NCI-H146 treated with DMSO at 0.1 percent for 48 hours (cell line): ENCODE measurements at regions not wholly inside any gene's neighbourhood (a gene's known extent, or its start where the extent isn't known, plus 50 kb on each side); places are given as distances from the start of the nearest gene placed in this dataset.

Source experiments
- DNase-seq: peaks from one replicate; lab custom pipeline; 2025; ENCODE audit not compliant: unreplicated experiment; lab: John Stamatoyannopoulos, UW

- DNase-seq: no peak
Observed at GRCh38 chr7:110592557-110592956, 498.4 kb upstream of the LRRN3 start.

- no peak for DNase-seq
Observed at GRCh38 chr7:110593355-110593754, 497.6 kb upstream of the LRRN3 start.

- DNase-seq: no peak
Observed at GRCh38 chr7:110595694-110596093, 495.2 kb upstream of the LRRN3 start.

GRCh38 chr7:110600956-110601355 is 490.0 kb upstream of the LRRN3 start:
- DNase-seq: no peak

- no peak for DNase-seq
Observed at GRCh38 chr7:110601710-110602109, 489.2 kb upstream of the LRRN3 start.

- DNase-seq: no peak
Observed at GRCh38 chr7:110604206-110604605, 486.7 kb upstream of the LRRN3 start.

- DNase-seq: no peak
Observed at GRCh38 chr7:110604885-110605284, 486.0 kb upstream of the LRRN3 start.

- DNase-seq: no peak
Observed at GRCh38 chr7:110607050-110607857, 483.7 kb upstream of the LRRN3 start.

GRCh38 chr7:110609336-110609735 is 481.6 kb upstream of the LRRN3 start:
- DNase-seq: no peak

- no peak for DNase-seq
Observed at GRCh38 chr7:110612680-110613079, 478.2 kb upstream of the LRRN3 start.
